ENCODE measurements at regions not wholly inside any gene's neighbourhood (a gene's known extent, or its start where the extent isn't known, plus 50 kb on each side); places are given as distances from the start of the nearest gene placed in this dataset.

- TF ChIP-seq, protein P1, sequence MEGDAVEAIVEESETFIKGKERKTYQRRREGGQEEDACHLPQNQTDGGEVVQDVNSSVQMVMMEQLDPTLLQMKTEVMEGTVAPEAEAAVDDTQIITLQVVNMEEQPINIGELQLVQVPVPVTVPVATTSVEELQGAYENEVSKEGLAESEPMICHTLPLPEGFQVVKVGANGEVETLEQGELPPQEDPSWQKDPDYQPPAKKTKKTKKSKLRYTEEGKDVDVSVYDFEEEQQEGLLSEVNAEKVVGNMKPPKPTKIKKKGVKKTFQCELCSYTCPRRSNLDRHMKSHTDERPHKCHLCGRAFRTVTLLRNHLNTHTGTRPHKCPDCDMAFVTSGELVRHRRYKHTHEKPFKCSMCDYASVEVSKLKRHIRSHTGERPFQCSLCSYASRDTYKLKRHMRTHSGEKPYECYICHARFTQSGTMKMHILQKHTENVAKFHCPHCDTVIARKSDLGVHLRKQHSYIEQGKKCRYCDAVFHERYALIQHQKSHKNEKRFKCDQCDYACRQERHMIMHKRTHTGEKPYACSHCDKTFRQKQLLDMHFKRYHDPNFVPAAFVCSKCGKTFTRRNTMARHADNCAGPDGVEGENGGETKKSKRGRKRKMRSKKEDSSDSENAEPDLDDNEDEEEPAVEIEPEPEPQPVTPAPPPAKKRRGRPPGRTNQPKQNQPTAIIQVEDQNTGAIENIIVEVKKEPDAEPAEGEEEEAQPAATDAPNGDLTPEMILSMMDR (IDR thresholded peaks at IDR 0.05; ENCODE audit: insufficient read depth, low read length) = no peak
- TF ChIP-seq GABPA (IDR thresholded peaks at IDR 0.05; ENCODE audit: low read depth) (no peak), POLR2AphosphoS5 (IDR thresholded peaks at IDR 0.05; ENCODE audit: low read depth) (no peak), SPI1 (IDR thresholded peaks at IDR 0.05; ENCODE audit: borderline replicate concordance, low read depth) (no peak), REST (IDR thresholded peaks at IDR 0.05; ENCODE audit: insufficient replicate concordance, low read depth) (no peak)
Observed at GRCh38 chr10:8586504-8586903, 532.0 kb downstream of the GATA3 start.

Data from HL-60 (cell line).